H1 (cell line): ENCODE measurements at regions not wholly inside any gene's neighbourhood (a gene's known extent, or its start where the extent isn't known, plus 50 kb on each side); places are given as distances from the start of the nearest gene placed in this dataset.

Experiments
- BACH1 ChIP-seq: IDR thresholded peaks from 2 replicates; pipeline ENCODE4 v1.6.1; 2012; ENCODE audit warnings: low read length, improper control_type of control experiment
- CHD1 ChIP-seq: IDR thresholded peaks from 2 replicates; pipeline ENCODE4 v1.6.1; 2012; ENCODE audit warnings: low read depth, low read length, improper control_type of control experiment
- EP300 ChIP-seq, 2 experiments: IDR thresholded peaks; 1 replicate in 1 of 2; 2 replicates in 1 of 2; pipeline ENCODE4 v1.6.1; 2011 to 2012; ENCODE audit warnings: low read depth in 2 of 2, low read length in 2 of 2, mild to moderate bottlenecking in 2 of 2, borderline replicate concordance in 1 of 2, inconsistent platforms in 1 of 2, moderate library complexity in 1 of 2
- RAD21 ChIP-seq, 2 experiments: IDR thresholded peaks in 1 of 2; conservative IDR thresholded peaks in 1 of 2; 2 replicates each; pipeline ENCODE4 v1.6.1; 2011; ENCODE audit warnings: low read depth in 2 of 2, low read length in 2 of 2, improper control_type of control experiment in 1 of 2, inconsistent platforms in 1 of 2, mild to moderate bottlenecking in 1 of 2, moderate library complexity in 1 of 2

GRCh38 chr2:21486445-21486844 is 362.7 kb downstream of the TDRD15 start (continued):
- TF ChIP-seq RAD21 (IDR thresholded peaks at IDR 0.05 in 1 of 2, conservative IDR thresholded peaks at IDR 0.05 in 1 of 2; ENCODE audit: low read depth in 2 of 2, low read length in 2 of 2) (no peak), EP300 (IDR thresholded peaks at IDR 0.05; ENCODE audit: borderline replicate concordance in 1 of 2, low read depth in 2 of 2, low read length in 2 of 2) (no peak), CHD1 (no peak), BACH1 (no peak)
